HG03520 (cell line): ENCODE measurements at regions not wholly inside any gene's neighbourhood (a gene's known extent, or its start where the extent isn't known, plus 50 kb on each side); places are given as distances from the start of the nearest gene placed in this dataset.

Experiments used
- ATAC-seq: cut with Tn5 transposase; IDR thresholded peaks from one replicate; pipeline ENCODE4 v1.9.1; 2021; ENCODE audit warnings: mild to moderate bottlenecking, moderate library complexity; ENCODE audit not compliant: unreplicated experiment

DNA sequence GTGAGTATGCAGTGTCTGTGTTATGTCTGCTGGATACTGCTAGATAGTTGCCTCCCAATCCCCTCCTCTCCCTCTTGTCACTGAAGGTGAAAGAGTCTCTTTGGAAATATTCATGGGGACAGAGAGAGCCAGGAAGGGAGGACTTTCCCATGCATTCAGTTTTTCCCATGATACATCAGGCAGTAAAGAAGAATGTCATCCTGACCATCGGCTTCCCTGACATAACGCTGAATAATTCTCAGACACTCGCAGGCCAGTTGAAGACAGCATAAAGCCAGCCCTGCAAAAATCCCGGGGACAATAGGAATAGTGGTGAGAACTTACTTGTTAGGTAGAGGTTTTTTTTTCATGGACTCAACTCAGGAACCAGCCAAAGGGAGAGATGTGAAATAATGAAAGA, 58.1 kb downstream of the KLF4 start:
- ATAC-seq, result no peak

DNA sequence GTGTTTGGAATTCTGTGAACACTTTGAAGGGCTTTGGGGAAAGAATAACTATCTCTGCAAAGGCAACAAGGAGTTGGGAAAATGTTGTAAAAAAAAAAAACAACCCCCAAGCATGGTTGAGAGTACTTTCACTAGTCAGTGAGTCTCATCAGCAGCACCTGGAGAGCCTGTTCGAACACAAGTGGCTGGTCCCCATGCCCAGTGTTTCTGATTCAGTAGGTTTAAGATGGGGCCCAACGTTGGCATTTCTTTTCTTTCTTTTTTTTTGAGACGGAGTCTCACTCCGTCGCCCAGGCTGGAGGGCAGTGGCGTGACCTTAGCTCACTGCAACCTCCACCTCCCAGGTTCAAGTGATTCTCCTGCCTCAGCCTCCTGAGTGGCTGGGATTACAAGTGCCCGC, 59.5 kb downstream of the KLF4 start:
- no peak for ATAC-seq

DNA sequence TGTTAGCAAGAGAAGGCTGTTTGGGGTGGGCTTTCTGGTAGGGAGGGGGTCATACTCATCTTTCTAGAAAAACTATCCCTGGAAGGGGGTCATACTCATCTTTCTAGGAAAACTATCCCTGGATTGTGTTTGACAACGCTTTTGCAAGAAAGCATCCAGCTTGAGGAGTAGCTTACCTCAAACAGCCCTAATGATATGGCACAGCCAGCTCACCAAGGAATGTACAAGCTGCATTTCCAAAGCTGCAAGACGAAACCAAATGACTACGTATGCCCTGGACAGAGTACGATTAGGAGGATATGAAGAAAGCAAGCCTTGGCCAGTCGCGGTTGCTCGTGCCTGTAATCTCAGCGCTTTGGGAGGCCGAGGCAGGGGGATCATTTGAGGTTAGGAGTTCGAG, 63.4 kb downstream of the KLF4 start:
- no peak for ATAC-seq

DNA sequence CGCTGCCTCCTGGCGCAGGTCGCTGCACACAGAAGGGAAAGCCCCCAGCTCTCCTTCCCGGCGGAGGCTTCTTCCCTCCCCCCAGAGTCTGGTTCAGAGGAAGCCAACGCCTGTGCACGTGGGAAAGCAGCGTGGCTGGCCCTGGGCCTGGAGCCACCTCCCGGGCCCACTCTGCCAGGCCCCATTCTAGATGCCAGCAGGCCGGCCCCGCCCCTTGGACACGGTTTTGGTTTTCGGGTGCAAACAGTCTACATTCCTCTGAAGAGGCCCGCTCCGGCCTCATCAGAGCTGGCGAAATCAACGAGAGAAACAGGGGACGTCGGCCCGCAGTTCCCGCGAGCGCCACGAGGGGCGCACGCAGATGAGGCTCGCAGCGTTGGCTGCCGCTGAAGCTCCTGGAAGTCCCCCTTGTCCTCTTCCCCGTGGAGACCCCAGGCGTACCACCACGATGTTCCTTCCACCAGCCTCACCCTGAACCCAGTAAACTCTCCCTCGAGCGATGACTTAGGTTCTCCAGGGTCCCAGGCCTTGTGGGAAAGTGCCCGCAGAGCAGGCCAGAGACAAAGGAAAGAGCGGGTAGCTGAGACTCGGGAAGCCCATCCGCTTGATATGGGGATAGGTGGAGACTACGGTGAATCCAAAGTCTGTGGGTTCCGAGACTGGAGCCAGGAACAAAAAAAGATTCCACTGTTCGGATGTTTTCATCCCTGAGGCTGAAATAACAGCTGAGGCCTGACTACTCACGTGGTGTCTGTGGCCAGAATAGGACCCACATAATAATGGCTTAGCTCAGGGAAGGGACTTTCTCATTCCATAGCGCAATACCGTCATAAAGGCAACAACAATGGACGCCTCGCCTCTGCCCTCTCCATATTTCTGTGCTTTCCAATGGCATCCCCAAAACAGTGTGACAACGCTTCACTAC, 64.2 kb downstream of the KLF4 start:
- ATAC-seq, result peak; percentile 93

DNA sequence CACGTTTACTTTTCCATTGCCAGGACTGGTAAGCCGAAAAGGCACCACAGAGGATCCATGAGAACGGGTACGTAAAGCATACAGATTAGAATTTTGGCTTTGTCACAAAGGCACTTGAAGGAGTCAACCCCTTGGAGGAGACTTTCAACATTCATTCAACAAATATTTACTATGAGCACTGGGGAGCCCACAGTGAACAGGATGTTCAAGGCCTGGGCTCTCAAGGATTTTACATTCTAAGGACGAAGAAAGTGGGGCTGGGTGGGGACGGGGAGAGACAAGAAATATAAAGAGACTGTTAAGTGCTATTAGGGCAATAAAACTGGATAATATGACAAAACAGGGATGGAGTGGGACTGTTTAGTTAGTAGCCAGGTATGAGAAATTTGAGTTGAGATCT, 66.0 kb downstream of the KLF4 start:
- no peak for ATAC-seq

DNA sequence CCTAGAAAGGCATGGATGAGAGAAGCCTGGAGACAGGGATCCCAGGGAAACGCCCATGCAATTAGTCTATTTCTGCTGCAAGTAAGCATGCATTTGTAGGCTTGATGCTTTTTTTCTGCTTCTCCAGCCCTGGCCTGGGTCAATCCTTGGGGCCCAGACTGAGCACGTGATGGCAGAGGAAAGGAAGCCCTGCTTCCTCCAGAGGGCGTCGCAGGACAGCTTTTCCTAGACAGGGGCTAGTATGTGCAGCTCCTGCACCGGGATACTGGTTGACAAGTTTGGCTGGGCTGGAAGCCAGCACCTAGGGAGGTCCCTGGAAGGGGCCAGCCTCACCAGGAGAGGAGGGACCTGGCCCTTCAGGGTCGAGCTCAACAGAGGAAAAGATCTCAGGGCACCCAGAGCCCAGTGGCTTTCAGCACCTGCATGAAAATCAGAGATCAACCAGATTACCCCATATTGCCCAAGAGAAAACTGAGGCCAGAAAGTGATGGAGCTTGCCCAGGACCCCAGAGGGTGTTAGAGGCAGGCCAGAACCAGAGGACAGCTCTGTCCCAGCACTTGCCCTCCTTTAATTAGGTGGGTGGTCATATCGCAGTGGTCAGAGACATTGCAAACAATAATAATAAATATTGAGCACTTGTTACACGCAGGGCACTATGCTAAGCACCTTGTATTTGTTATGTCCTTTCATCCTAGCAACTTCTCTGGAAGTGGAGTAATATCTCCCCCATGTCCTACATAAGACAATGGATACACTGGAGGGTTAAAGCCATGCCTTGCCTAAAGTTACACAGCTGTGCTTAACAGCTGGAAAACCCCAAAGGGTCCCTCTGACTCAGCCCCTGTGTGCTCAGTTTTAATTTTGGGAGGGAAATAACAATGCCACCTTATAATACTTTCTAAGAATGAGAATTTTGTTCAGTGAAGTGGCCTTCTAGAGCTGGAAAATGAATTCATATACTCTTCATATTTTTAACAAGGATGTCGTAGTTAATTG, 67.1 kb downstream of the KLF4 start:
- no peak for ATAC-seq

DNA sequence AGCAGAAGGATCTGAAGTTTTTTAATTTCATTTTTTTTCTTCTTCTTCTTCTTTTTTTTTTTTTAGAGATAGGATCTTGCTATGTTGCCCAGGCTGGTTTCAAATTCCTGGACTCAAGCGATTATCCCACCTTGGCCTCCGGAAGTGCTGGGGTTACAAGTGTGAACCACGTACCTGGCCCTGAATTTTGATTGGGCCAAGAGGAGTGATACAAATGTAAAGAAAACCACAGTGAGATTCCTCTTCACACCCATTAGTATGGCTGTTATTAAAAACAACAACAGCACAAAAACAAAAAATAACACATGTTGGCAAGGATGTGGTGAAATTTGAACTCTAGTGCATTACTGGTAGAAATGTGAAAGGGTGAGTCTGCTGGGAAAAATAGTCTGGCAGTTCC, 79.1 kb downstream of the KLF4 start:
- no peak for ATAC-seq

DNA sequence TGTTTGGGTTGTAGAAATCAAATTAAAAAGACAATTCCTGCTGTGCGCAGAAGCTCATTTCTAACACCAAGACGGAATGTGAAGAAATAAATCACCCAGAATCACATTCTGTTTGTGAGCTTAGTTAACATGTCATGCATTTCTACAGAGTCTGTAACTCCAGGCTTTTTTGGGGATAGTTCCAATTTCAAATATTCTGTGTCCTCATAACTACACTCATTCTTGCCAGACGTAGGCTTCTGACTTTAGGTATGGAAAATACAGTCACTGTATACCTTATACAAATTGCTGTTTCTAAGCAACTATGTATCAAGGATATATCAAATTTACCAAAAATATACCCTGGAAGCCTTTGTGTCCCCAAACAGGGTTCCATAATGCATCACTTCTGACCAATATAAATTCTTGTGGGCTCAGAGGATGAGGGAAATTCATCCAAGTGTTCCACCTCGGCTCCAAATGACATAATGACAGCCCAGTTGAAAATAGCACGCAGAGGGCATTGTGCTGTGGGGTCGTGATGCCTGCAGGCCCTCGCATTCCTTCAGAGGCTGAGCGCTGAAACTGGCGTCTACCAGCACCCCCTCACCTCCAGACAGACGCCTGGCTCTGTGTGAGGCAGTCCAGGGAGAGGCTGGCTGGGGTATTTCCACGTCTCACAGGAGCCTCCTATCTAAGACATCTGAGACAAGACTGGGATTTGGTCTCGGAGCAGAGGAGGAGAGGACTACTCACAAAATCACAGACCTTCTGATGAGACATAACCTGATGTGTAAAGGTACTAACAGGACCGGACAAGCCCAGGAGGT, 79.8 kb downstream of the KLF4 start:
- ATAC-seq, result no peak

DNA sequence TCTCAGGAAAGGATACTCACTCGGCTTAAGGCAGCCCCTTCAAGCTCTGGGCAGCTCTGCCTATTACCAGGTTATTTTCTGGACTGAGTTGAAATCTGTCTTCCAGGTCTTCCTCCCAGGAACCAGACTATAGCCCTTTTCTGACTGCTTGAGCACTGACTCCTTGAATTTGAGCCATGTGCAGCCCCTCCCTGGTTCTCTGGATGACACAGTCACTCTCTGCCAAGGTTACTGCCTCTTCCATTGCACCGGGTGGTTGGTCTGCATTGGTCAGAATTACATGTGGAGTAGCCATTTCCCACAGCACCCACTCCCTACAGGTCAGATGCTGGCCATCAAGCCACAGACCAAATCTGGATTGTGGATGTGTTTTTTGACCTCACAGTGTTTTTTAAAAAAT, 81.9 kb downstream of the KLF4 start:
- no peak for ATAC-seq

DNA sequence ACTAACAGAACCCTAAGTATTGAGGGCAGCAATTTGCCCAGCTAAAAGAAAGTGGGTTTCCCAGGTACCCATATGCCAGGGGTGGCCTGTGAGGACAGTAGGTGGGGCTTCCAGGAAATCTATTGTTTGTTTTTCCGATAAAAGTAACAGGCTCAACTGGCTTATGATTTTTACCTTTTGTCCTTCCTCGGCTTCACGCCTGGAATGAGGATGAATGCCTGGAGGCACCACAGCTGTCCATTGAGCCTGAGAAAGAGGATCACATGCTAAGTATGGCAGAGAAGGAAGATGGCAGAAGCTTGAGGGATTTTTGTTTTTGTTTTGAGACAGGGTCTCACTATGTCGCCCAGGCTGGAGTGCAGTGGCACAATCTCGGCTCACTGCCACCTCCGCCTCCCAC, 84.1 kb downstream of the KLF4 start:
- no peak for ATAC-seq

DNA sequence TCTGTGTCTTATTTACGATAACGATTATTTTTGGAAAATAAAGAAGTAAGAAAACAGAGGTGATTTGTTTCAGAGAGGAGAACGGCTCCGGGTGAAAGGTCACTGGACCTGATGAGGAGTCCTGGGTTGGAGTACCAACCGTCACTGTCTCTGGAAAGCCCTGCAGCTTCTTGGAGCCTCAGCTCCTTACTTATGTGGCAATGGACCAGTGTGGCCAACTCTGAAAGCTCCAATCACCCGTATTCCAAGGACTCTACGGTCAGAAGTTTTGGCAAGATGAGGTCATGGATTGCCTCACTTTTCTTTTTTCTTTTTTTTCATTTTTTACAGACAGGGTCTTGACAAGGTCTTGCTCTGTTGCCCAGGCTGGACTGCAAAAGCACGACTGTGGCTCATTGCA, 84.8 kb downstream of the KLF4 start:
- ATAC-seq, result no peak

DNA sequence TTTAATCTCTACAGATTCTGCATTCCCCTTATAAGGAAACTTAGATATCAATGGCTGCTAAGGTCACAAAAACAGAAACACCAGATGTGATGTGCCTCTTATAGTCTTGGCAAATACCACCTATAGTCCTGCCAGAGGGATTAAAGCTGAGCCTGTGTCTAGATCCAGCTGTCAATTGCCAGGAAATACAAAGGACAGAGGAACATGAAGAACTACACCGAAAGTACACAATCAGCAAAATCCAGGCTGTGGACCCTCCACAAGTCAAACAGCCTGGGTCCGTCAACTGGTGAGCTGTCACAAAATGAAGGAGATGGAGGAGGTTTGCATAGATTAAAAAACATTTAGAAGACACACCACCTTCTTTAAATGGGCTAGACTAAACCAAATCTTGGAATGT, 85.4 kb downstream of the KLF4 start:
- no peak for ATAC-seq

DNA sequence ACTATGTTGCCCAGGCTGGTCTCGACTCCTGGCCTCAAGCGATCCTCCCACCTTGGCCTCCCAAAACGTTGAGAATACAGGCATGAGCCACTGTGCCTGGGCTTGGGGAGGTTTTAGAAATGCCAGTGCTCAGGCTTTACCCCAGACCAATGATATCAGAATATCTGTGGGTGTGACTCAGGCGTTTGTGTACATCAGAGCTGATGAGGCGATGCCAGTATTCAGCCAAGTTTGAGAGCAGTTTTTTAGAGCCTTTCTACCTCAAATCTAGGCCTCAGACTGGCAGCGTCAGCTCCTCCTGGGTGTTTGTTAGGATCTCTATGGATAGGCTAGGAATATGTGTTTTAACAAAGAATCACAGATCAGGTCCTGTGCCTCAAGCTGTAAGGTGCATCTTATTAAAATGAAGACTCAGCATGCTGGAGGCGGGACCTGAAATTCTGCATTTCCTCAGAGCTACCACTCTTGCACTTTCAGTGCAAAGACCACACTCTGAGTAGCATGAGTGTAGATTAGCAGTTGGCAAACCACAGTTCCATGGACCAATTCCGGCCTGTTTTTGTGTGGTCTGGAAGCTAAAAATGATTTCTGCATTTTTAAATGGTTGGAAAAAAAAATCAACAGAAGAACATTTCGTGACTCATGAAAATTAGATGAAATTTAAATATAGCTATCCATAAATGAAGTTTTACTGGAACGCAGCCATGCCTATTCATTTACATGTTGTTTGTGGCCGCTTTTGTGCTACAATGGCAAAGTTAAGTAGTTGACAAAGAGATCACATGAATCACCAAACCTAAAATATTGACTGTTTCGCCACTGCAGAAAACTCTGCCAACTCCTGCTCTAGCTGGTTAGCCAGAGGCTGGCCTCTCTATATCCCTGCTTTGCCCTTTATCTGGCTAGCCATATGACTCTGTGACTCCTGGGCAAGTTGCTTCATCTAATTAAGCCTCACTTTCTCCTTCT, 92.2 kb downstream of the KLF4 start:
- no peak for ATAC-seq

DNA sequence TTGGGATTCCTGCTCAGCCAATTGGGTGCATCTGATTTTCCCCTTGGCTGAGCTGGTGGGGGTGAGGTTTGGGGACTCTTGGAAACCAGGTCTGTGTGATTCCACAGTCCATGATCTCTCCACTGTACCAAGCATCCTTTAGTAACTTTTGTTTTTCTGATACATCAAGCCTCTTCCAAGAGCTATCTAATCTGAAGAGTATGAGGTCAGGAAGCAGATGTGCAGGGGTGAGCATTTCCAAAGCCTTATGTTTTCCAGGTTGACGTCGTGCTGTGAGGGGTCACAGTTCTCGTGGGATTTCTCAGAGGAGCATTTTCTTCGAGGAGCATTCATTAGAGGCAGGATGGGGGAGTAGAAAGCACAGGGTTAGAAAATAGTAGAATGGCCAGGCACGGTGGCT, 95.3 kb downstream of the KLF4 start:
- no peak for ATAC-seq

DNA sequence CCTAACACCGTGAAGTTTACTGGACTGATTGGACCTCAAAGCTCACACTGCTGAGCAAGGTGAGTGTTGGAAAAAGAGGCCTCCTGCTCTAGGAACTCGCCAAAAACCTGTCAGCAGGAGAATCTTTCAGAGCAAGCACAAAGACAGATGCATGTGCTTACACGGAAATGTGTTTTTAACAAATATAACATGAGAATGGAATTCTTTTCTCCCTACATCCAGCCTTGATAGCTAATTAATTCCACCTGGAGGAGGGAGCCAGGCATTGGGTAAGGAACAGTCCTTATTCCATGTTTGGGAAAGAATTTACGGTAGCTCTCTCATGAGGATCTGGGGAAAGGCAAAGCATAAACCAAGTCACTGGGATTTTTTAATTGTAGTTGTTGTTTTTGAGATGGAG, 98.8 kb downstream of the KLF4 start:
- no peak for ATAC-seq

DNA sequence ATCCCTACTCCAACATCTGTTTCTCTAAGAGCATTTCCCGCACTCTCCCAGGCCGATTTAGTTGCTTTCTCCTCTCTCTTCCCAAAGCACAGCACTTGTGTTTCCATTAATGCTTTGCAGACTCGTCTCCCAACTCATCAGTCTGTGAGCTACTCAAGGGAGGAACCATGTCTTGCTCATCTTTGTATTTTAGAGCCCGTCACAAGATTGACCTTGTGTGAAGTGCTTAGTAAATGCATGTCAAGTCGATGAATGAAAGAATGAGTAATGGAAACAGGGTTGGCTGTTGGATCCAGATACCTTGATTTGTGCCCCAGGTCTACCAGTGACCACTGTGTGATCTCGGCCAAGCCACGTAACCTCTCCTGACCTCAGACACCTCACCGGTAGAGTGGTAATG, 99.3 kb downstream of the KLF4 start:
- no peak for ATAC-seq

DNA sequence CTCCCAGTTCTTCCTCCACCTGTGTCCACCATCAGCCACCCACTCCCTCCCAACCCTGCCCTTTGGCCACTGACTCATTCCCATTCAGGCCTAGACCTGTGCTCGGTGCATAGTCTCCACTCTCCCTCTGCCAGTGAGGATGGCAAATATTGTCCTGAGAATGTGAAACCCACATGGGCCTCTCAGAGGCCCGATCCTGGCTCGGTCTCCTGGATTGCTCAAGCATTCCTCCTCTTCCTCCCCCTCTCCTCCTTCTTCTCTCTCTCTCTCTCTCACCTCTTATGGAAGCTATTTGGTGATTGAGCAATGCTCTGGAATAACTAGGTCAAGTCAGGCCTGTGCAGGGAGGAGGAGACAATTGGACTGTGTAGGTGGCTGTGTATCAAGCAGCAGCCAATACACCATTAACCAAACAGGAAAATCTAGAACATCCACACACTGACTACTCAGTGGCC, 99.9 kb downstream of the KLF4 start:
- no peak for ATAC-seq

DNA sequence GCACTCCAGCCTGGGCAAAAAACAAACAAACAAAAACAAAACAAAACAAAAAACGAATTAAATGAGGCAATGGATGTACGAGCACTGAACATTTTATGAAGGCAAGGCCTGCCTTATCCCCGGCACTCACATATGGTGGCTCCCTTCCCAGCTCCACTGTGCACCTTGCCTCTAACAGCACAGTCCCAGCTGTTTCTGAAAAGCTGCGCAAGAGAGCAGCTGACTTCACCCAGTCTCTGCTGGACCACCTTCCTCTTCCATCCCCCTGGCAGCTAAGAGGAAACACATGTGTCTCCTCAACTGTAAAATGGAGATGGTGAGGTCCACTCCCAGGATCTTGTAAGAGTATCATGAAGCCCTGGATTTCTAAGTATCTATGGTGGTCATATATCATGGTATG, 100.7 kb downstream of the KLF4 start:
- no peak for ATAC-seq

DNA sequence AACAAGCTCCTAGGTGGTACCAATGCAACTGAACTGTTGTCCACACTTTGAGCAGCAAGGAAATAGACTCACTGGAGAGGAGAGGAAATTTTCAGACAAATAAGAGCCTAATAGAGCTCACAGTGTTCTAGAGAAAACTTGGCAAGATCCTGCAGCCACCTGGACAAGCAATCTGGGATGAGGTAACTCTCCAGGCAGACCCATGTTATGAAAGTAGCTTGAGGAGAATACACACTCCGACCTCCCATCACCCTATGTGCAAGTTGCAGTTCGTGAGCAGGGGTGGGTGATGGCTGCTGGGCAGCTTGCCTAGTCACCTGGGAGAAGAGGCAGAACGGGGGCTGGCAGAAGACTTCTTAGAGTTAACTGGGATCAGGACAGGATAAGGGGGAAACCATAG, 102.2 kb downstream of the KLF4 start:
- ATAC-seq, result no peak

DNA sequence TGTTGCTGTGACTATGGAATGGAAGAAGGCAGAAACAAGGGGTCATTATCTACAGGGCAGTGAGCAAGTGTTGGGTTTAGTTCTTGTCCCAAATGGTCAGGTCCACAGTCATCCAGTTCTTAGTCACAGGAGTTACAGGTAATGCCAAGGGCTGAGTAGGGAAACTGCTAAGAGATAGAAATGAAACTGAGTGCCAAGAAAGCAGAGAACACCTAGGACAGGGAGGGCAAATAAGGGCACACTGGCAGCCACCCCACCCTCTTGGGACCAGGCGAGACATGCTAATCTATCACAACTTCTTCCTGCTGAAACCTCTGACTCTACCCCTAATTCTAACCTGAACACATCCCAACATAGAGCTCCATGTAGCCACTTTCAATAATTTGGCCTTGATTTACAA, 103.2 kb downstream of the KLF4 start:
- ATAC-seq, result no peak
